ENCODE measurements at regions not wholly inside any gene's neighbourhood (a gene's known extent, or its start where the extent isn't known, plus 50 kb on each side); places are given as distances from the start of the nearest gene placed in this dataset.

GRCh38 chr2:235334179-235334578 is 159.7 kb upstream of the AGAP1 start:
- Histone ChIP-seq H3K9me2 (replicated peaks; ENCODE audit: control insufficient read depth, low read length) (no peaks in the 10 kb centered on the region), H3K4me3 (ENCODE audit: low read length) (no peak overlapping the region), H4K20me1 (ENCODE audit: control insufficient read depth, insufficient read depth, low read depth, low read length) (no peaks in the 10 kb centered on the region), H3K27ac (ENCODE audit: low read depth, low read length) (no peak overlapping the region), H3K27me3 (ENCODE audit: control insufficient read depth, low read length) (no peaks in the 10 kb centered on the region), H3K9me3 (ENCODE audit: control insufficient read depth, insufficient read depth, low read length) (peaks cover 2% of the 10 kb centered on the region; the same call in 1 of the 2 replicates), H3K4me2 (ENCODE audit: low read length) (no peak overlapping the region), H3F3A (ENCODE audit: control insufficient read depth, insufficient read depth) (no peaks in the 10 kb centered on the region), H3K36me3 (ENCODE audit: control insufficient read depth, low read length) (no peaks in the 10 kb centered on the region), H3K79me2 (ENCODE audit: control insufficient read depth, low read length) (no peaks in the 10 kb centered on the region), H3K4me1 (ENCODE audit: control insufficient read depth, low read length) (no peaks in the 10 kb centered on the region)
- no peak for TF ChIP-seq CTCF (IDR thresholded peaks at IDR 0.05; ENCODE audit: low read depth, low read length, poor library complexity, severe bottlenecking)
- no peak for TF ChIP-seq EZH2phosphoT487 (IDR thresholded peaks at IDR 0.05; ENCODE audit: borderline replicate concordance, low read length)

- no peak overlapping the region for H3K27ac ChIP-seq (ENCODE audit: low read depth, low read length)
- no peaks in the 10 kb centered on the region for H3K36me3 ChIP-seq (ENCODE audit: control insufficient read depth, low read length)
- no peak overlapping the region for H3K4me2 ChIP-seq (ENCODE audit: low read length)
- no peaks in the 10 kb centered on the region for H3K4me1 ChIP-seq (ENCODE audit: control insufficient read depth, low read length)
- H4K20me1 ChIP-seq (ENCODE audit: control insufficient read depth, insufficient read depth, low read depth, low read length), result no peaks in the 10 kb centered on the region
- H3F3A ChIP-seq (ENCODE audit: control insufficient read depth, insufficient read depth), result no peaks in the 10 kb centered on the region
- no peak overlapping the region for H3K4me3 ChIP-seq (ENCODE audit: low read length)
- H3K79me2 ChIP-seq (ENCODE audit: control insufficient read depth, low read length), result no peaks in the 10 kb centered on the region
- peaks cover 21% of the 10 kb centered on the region; the same call in 1 of the 2 replicates for H3K9me3 ChIP-seq (ENCODE audit: control insufficient read depth, insufficient read depth, low read length)
- no peaks in the 10 kb centered on the region for H3K27me3 ChIP-seq (ENCODE audit: control insufficient read depth, low read length)
- no peaks in the 10 kb centered on the region for H3K9me2 ChIP-seq (replicated peaks; ENCODE audit: control insufficient read depth, low read length)
- TF ChIP-seq CTCF (IDR thresholded peaks at IDR 0.05; ENCODE audit: low read depth, low read length, poor library complexity, severe bottlenecking), result no peak
- no peak for TF ChIP-seq EZH2phosphoT487 (IDR thresholded peaks at IDR 0.05; ENCODE audit: borderline replicate concordance, low read length)
Measured at GRCh38 chr2:235343156-235343774, 150.6 kb upstream of the AGAP1 start.

GRCh38 chr2:235343869-235344268 is 150.0 kb upstream of the AGAP1 start:
- H3K9me3 ChIP-seq (ENCODE audit: control insufficient read depth, insufficient read depth, low read length), result peaks cover 21% of the 10 kb centered on the region; the same call in 1 of the 2 replicates
- H3K4me2 ChIP-seq (ENCODE audit: low read length), result no peak overlapping the region
- H3F3A ChIP-seq (ENCODE audit: control insufficient read depth, insufficient read depth), result no peaks in the 10 kb centered on the region
- TF ChIP-seq CTCF (IDR thresholded peaks at IDR 0.05; ENCODE audit: low read depth, low read length, poor library complexity, severe bottlenecking) (no peak), EZH2phosphoT487 (IDR thresholded peaks at IDR 0.05; ENCODE audit: borderline replicate concordance, low read length) (no peak)
- no peaks in the 10 kb centered on the region for H3K4me1 ChIP-seq (ENCODE audit: control insufficient read depth, low read length)
- H3K4me3 ChIP-seq (ENCODE audit: low read length), result no peak overlapping the region
- H3K9me2 ChIP-seq (replicated peaks; ENCODE audit: control insufficient read depth, low read length), result no peaks in the 10 kb centered on the region
- H3K36me3 ChIP-seq (ENCODE audit: control insufficient read depth, low read length), result no peaks in the 10 kb centered on the region
- no peaks in the 10 kb centered on the region for H3K27me3 ChIP-seq (ENCODE audit: control insufficient read depth, low read length)
- no peak overlapping the region for H3K27ac ChIP-seq (ENCODE audit: low read depth, low read length)
- H3K79me2 ChIP-seq (ENCODE audit: control insufficient read depth, low read length), result no peaks in the 10 kb centered on the region
- H4K20me1 ChIP-seq (ENCODE audit: control insufficient read depth, insufficient read depth, low read depth, low read length), result no peaks in the 10 kb centered on the region

Measured in DOHH2 (cell line).